ENCODE measurements at regions not wholly inside any gene's neighbourhood (a gene's known extent, or its start where the extent isn't known, plus 50 kb on each side); places are given as distances from the start of the nearest gene placed in this dataset.

GRCh38 chr5:104755806-104756205 lies 1193.2 kb upstream of the NUDT12 start:
- DNase-seq, result no peak
- no peak overlapping the region for H3K27ac Mint-ChIP-seq
- no peaks in the 10 kb centered on the region for H3K9me3 Mint-ChIP-seq
- no peaks in the 10 kb centered on the region for H3K4me1 Mint-ChIP-seq
- no peaks in the 10 kb centered on the region for H3K36me3 Mint-ChIP-seq (ENCODE audit: low read depth)
- no peaks in the 10 kb centered on the region for H3K27me3 Mint-ChIP-seq (ENCODE audit: low read depth, poor library complexity)
- H3K4me3 Mint-ChIP-seq, result no peak overlapping the region
- TF ChIP-seq CTCF (IDR thresholded peaks at IDR 0.05), result no peak

GRCh38 chr5:104754311-104754995 lies 1191.9 kb upstream of the NUDT12 start:
- H3K9me3 Mint-ChIP-seq, result no peaks in the 10 kb centered on the region
- no peaks in the 10 kb centered on the region for H3K27me3 Mint-ChIP-seq (ENCODE audit: low read depth, poor library complexity)
- no peaks in the 10 kb centered on the region for H3K4me1 Mint-ChIP-seq
- no peaks in the 10 kb centered on the region for H3K36me3 Mint-ChIP-seq (ENCODE audit: low read depth)
- H3K27ac Mint-ChIP-seq, result no peak overlapping the region
- no peak overlapping the region for H3K4me3 Mint-ChIP-seq
- DNase-seq, result no peak
- TF ChIP-seq CTCF (IDR thresholded peaks at IDR 0.05), result no peak

GRCh38 chr5:104751969-104752368 lies 1189.4 kb upstream of the NUDT12 start:
- Mint-ChIP-seq H3K27ac (no peak overlapping the region), H3K4me1 (no peaks in the 10 kb centered on the region), H3K27me3 (ENCODE audit: low read depth, poor library complexity) (no peaks in the 10 kb centered on the region), H3K4me3 (no peak overlapping the region), H3K36me3 (ENCODE audit: low read depth) (no peaks in the 10 kb centered on the region), H3K9me3 (peaks cover 8% of the 10 kb centered on the region)
- no peak for DNase-seq
- TF ChIP-seq CTCF (IDR thresholded peaks at IDR 0.05), result no peak

GRCh38 chr5:104739905-104740304 lies 1177.3 kb upstream of the NUDT12 start:
- Mint-ChIP-seq H3K27ac (no peak overlapping the region), H3K4me1 (no peaks in the 10 kb centered on the region), H3K27me3 (ENCODE audit: low read depth, poor library complexity) (no peaks in the 10 kb centered on the region), H3K4me3 (no peak overlapping the region), H3K36me3 (ENCODE audit: low read depth) (no peaks in the 10 kb centered on the region), H3K9me3 (peaks cover 6% of the 10 kb centered on the region)
- no peak for DNase-seq
- no peak for TF ChIP-seq CTCF (IDR thresholded peaks at IDR 0.05)

GRCh38 chr5:104739503-104739902 lies 1176.9 kb upstream of the NUDT12 start:
- no peak for DNase-seq
- H3K4me3 Mint-ChIP-seq, result no peak overlapping the region
- no peak overlapping the region for H3K27ac Mint-ChIP-seq

More at GRCh38 chr5:104739503-104739902, 1176.9 kb upstream of the NUDT12 start:
- no peaks in the 10 kb centered on the region for H3K4me1 Mint-ChIP-seq
- no peaks in the 10 kb centered on the region for H3K36me3 Mint-ChIP-seq (ENCODE audit: low read depth)
- TF ChIP-seq CTCF (IDR thresholded peaks at IDR 0.05), result no peak
- H3K27me3 Mint-ChIP-seq (ENCODE audit: low read depth, poor library complexity), result no peaks in the 10 kb centered on the region
- H3K9me3 Mint-ChIP-seq, result peaks cover 6% of the 10 kb centered on the region

Measured in nephron progenitor cell (in vitro differentiated cells).